RPMI7951 (cell line): ENCODE measurements at regions not wholly inside any gene's neighbourhood (a gene's known extent, or its start where the extent isn't known, plus 50 kb on each side); places are given as distances from the start of the nearest gene placed in this dataset.

ENCODE experiments used
- DNase-seq: peaks from one replicate; pipeline ENCODE4 v3.0.0-alpha.2; 2012; ENCODE audit warnings: low read depth

- DNase-seq = no peak
Observed at GRCh38 chr4:29521281-29521680, 1198.9 kb upstream of the PCDH7 start.

DNA sequence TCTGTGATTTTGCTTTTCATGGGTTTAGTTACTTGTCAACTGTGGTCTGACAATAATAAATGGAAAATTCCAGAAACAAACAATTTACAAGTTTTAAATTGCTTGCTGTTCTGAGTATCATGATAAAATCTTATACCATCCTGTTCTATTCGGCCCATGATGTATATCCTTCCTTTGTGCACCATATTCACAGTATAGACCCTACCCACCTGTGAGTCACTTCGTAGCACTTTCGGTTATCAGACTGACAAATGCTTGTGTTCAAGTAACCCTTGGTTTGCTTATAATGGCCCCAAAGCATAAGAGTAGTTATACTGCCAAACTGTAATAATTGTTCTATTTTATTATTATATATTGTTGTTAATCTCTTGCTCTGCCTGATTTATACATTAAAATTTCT, 1183.4 kb upstream of the PCDH7 start:
- no peak for DNase-seq

DNA sequence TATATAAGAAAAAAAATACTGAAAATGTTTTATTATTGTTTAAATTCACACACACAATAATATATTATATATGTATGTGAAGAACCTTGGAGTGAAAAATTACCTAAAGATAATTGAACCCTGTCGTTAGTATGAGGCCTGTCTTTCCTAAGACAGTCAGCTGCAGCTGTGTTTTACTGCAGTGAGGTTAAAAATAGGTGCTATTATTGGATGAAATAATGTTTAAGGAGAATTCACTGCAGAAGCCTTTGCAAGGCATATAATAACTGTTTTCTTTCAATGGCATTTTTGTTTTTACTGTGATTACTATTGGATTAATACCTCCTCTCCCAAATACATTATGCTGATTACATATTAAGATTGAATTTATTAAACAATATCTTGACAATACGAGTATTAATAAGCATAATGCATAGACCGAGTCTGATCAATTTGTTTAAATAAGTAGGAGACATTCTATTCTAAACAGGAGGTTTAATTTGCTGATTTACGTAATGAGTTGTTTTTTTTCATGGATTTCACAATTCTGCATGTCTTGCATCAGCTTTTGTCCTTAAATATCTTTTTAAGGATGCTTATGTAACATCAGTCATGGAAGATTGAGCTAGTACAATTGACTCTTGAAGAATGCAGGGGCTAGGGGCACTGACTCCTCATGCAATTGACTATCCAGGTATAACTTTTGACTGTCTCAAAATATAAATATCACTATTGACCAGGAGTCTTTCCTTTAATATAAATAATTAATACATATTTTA, 1181.1 kb upstream of the PCDH7 start:
- no peak for DNase-seq

- no peak for DNase-seq
Observed at GRCh38 chr4:29540439-29541102, 1179.6 kb upstream of the PCDH7 start.

- DNase-seq = no peak
Observed at GRCh38 chr4:29541757-29542156, 1178.4 kb upstream of the PCDH7 start.

- no peak for DNase-seq
Observed at GRCh38 chr4:29549342-29549741, 1170.8 kb upstream of the PCDH7 start.

- DNase-seq = no peak
Observed at GRCh38 chr4:29551821-29552220, 1168.3 kb upstream of the PCDH7 start.

DNA sequence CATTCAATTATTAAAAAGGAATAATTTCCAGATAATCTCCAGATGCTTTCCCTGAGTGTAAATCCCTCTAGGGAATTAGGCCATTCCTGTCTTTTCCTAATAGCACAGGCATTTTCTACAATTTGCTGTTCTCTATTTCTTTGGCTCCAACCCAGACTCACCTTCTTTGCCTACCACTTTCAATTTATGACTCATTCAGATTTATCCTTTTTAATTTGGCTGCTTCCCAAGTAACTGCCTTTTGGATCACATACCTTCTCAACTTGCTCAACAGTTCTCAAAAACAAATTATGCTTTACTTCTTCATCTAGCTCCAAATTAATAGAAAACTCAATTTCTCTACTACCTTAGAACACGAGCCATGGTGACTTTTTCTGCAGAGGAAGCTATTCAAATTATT, 1166.3 kb upstream of the PCDH7 start:
- DNase-seq = no peak

DNA sequence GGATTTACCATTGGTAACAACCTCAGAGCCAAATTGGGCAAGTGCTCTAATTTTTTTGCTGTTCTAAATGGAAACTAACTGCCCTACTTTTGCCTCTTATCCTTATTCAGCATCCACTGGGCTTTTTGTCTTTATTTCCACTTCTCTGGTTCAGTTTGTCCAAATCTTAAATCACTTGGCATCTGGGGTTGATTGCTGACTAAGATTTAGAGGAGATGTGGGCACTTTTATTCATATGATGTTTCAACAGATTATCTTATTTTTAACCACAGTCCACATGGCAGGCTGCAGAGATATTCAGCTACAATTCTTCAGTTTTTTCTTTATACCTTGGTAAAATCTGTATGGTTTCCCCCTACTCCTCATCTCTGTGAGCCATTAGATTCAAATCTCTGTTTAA, 1161.4 kb upstream of the PCDH7 start:
- DNase-seq = no peak

DNA sequence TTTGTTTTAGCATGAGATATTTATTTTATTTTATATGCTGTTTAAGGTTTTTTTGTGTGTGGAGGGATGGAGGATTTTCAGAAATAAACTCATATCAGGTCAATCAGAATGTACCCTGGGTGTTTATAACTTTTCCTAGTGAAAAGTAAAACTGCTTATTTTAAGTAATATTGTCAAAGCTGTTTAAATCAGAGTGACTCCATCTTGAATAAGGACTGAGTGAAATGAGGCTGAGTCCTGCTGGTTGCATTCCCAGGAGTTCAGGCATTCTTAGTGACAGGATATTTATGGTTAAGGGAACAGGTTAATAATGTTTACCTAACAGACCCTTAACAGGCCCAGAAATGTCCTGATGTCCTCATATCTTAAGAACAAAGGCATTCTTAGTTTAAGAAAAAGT, 1160.9 kb upstream of the PCDH7 start:
- DNase-seq = no peak

- DNase-seq = no peak
Observed at GRCh38 chr4:29560452-29560851, 1159.7 kb upstream of the PCDH7 start.

- DNase-seq = no peak
Observed at GRCh38 chr4:29565256-29565655, 1154.9 kb upstream of the PCDH7 start.

DNA sequence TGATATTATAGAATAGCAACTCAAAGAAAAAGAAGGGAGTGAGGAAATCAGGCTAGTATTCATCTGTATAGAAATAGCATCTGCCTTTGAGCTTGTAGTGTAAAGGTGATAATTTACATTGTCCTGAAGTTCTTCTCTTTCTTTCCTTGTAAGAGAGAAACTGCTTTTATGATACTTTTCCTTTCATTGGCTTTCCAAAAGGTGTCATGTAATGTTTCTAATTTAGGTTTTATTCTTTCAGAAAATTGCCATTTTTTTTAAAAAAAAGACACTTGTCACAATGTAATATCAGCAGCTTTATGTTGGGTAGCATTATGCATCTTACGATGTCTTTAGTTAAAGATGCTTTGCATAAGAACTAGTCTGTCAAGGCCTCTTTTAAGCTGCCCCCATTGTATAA, 1153.8 kb upstream of the PCDH7 start:
- DNase-seq = no peak

DNA sequence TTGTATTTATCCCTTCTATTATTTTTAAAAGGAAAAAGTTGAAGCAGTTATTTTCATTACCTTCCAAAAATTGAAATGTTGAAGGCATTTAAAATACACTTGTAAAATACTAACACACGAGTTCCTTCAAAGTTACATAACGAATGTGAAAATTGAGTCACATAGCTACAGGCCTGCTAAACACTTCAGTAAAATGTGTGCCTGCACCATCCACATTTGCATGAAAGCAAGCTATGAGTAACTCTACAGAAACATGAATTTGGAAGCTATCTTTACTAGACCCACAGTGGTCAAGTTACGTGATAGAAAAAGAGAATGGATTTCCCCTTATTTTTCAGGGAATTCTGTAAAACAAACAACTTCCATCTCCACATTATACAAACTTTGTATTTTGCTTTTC, 1148.8 kb upstream of the PCDH7 start:
- no peak for DNase-seq

DNA sequence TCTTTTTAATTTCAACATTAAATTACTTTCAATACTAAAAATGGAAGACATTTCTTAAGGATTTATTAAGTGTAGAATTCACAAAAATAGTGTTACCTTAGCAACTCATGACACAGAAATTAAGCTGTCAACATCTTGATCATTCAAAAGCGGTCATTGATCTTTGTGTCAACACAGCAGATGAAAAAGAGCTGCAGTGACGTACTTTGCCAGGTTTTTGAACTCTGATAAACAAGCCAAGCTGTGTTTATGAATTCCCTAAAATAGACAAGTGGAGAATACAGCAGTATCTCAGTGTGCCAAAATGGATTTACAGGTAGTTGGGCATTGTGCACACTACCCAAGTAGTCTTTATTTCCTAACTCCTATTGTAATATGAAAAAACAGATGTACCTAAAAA, 1141.8 kb upstream of the PCDH7 start:
- DNase-seq = no peak

- DNase-seq = no peak
Observed at GRCh38 chr4:29581457-29581856, 1138.7 kb upstream of the PCDH7 start.

DNA sequence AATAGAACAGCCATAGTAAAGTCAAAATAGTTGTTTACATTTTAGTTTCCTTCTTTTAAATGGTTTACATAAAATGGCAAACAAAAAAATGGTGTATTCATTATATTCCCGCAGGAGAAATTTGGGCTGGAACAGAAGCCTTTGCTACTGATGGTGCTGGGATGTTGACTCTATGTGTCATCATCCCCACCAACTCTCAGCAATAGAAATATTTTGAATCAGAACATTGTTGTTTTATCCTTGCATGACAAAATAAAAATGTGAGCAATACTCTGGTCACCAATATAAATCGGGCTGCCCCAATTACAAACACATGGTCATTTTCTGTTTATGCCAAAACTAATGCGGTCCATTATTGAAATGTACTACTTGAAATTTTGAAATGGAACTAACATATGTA, 1131.6 kb upstream of the PCDH7 start:
- no peak for DNase-seq

DNA sequence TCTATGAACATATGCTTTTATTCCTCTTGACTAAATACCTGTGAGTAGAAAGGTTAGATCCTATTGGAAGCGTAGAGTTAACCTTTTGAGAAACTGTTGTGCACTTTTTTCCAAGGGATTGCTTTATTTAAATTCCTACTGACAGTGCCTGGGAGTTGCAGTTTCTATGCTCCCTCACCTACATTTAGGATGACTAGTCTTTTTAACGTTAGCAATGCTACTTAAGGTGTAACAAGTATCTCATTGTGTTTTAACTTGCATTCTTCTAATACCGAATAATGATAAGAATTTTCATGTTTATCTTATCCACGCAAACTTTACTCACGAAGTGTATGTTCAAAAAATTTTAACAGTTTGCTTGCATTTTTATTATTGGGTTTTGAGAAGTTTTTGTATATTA, 1123.9 kb upstream of the PCDH7 start:
- no peak for DNase-seq

DNA sequence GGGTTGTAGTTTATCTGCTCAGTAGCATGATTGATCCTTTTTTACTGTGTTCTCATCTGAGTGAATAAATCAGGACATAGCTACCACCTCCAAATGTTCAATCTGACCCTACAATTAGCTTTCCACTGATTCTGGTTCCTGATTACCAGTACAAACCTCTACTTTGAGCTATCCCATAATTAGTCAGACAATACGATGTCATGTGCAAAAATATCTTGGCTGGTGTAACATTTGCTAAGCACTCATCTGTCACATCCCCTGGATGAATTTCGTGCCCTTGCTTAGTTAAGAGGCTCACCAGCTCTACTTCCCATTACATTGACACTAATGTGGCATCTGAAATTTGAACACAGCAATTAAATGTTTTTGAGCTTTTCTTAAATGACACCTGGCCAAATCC, 1101.0 kb upstream of the PCDH7 start:
- DNase-seq = no peak

DNA sequence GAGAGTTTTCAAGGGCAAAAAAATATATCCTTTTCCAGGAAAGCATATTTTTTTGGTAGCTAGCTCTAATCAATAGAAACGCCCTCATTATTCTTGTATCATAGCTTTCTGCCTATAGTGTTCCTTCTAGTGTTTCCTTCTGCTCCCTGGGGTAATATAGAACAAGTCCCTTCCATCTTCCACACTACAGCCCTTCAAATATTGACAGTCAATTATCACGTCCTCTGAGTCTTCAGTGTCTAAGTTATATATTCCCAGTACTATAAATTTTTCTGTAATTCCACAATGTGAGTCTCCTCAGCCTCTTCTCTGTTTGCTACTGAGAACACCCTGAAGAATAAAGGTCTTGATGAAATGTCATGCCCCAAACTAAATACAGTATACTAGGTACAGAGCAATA, 1088.0 kb upstream of the PCDH7 start:
- DNase-seq = no peak

GRCh38 chr4:29636961-29637360, 1083.2 kb upstream of the PCDH7 start:
- no peak for DNase-seq

GRCh38 chr4:29653221-29653620, 1066.9 kb upstream of the PCDH7 start:
- no peak for DNase-seq

- DNase-seq = no peak
Observed at GRCh38 chr4:29680644-29681043, 1039.5 kb upstream of the PCDH7 start.

GRCh38 chr4:29704059-29704458, 1016.1 kb upstream of the PCDH7 start:
- no peak for DNase-seq
